GOT3 (cell line): ENCODE measurements at regions not wholly inside any gene's neighbourhood (a gene's known extent, or its start where the extent isn't known, plus 50 kb on each side); places are given as distances from the start of the nearest gene placed in this dataset.
"Not testable (repeated sequence)": the region's sequence is repeated elsewhere in the genome, so short reads cannot be mapped to it uniquely, and the experiment has no call there.

Experiments used
- DNase-seq: peaks from one replicate; lab custom pipeline; 2025; ENCODE audit warnings: mixed read lengths; lab: John Stamatoyannopoulos, UW

DNA sequence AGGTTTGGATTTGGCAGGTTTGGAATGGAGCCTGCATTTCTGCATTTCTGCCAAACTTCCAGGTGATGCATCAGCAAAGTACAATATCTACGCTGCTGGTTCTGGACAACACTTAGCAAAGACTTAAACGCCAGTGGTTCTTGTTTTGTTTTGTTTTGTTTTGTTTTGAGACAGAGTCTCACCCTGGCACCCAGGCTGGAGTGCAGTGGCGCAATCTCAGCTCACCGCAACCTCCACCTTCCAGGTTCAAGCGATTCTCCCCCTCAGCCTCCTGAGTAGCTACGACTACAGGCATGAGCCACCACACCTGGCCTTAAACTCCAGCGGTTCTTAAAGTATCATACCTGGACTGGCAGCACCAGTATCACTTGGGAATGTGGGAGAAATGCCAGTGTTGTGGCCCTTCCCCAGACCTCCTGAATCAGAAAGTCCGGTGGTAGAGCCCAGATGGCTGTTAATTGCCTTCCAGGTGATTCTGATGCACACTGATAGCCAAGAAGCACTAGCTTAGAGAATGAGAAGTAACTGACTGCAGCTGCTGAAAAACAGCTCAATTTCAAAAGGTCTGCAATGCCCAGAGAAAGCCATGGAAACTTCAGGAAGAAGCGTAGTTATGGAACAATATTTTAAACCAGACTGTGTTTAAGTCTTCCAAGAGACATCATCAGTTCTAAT is 114.8 kb upstream of the FOXN3 start:
- no peak for DNase-seq

DNA sequence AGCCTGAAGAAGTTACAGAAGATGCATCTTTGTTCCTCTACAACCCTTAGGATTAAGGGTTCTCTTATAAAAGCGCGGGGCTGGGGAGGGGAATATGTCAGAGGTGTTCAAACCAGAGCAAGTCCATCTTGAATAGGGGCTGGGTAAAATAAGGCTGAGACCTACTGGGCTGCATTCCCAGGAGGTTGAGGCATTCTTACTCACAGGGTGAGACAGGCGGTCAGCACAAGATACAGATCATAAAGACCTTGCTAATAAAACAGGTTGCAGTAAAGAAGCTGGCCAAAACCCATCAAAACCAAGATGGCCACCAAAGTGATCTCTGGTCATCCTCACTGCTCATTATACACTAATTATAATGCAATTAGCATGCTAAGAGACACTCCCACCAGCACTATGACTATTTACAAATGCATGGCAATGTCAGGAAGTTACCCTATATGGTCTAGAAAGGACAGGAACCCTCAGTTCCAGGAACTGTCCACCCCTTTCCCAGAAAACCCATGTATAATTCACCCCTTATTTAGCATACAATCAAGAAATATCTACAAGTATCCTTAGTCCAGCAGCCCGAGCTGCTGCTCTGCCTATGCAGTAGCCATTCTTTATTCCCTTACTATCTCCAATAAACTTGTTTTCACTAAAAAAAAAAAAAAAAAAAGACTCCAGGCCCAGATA is 108.1 kb upstream of the FOXN3 start:
- no peak for DNase-seq

GRCh38 chr14:89524412-89524811 is 107.4 kb upstream of the FOXN3 start:
- no peak for DNase-seq

GRCh38 chr14:89521988-89522387 is 105.0 kb upstream of the FOXN3 start:
- DNase-seq = no peak

DNA sequence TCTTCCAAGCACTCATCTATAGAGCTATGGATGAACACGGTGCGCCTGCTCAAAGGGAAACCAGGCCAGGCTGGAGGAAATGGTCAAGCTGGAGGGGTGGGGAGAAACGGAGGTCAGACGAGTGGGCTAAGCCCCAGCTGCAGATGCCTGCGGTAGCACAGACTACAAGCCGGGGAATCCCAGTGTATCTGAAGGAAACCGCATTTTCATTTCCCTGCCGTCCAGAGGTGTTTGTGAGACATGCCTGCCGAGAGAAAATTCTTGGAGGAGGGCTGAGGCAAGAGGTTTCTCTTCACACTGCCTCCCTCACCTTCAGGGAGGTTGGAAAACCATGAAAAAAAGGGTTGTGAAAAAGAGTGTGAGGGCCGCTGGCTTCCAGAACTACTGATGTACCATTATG is 102.0 kb upstream of the FOXN3 start:
- DNase-seq = no peak

DNA sequence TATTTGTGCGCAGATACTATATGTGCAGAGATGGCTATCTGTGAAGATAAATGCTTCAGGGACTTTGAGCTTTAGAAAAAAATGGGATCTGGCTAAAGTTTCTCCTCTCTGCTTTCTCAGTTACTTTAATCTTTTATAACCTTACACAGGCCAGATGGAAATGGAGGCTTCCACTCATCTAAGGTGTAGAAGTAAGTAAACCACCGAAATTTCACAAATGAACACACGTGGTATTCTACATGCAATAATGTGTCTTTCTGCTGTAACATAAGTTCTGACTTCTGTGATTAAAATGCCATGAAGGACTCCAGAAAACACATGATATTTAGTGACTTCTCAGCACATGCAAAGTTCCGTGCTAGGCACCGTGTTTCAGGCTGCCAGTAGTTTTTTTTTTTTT is 99.1 kb upstream of the FOXN3 start:
- no peak for DNase-seq

GRCh38 chr14:89514601-89515000 is 97.6 kb upstream of the FOXN3 start:
- DNase-seq = no peak

DNA sequence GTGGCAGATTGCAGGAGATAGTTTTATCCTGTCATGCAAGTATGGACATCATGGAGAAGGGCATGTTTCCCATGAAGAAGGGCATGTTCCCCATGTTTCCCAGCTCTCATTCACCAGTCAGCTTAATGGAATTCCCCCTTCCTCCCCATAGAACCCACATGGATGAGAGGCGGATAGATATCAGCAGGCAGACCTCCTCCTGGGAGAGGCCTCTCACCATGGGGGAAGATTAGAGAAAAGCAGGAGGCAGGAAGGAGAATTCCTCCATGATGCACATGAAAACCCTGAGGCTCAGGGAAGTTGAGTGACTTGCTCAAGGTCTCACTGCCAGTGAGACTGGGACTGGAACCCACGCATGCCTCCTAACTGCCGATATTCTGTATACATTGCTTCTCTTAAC is 92.9 kb upstream of the FOXN3 start:
- DNase-seq = no peak

DNA sequence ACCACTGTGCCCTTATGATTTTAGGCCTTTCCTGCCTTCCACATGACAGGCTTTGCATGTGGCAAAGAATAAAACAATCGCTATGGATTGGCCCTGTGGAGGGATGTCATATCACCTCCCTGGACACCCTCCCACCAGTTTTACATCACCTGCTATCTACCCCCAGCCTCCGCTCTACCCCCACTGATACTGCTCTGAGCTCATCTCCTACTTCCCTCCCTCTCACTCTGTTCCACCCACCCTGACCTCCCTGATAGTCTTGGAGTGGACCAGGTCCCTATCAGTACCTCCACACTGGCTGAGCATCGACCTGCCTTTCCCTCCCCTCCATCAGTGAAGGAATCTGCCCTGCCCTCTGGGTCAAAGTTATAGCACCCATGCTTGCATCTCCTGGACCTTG is 91.8 kb upstream of the FOXN3 start:
- DNase-seq = no peak

DNA sequence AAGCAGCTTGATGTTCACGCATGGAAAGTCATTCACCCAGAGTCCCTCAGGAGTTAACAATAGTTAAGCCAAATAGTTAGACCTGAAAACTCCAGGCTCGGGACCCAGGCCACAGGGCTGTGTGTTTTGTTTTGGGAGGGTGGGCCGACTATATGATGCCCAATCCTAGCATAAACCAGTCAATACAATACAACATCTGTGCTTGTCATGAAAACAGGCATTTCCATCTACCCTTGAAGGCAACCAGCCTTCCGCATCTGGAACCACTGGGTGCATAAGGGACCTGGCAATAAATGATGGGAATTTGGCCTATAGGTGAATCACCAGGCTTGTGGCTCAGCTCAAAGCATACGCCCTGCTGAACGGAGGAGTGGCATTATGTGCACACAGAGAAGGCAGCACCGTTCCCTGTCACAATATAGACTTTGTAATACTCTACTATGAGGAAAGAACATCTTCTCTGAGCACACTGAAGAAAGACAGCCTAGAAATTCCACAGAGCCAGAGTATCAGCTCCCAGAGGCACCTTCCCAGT is 91.0 kb upstream of the FOXN3 start:
- DNase-seq = no peak

DNA sequence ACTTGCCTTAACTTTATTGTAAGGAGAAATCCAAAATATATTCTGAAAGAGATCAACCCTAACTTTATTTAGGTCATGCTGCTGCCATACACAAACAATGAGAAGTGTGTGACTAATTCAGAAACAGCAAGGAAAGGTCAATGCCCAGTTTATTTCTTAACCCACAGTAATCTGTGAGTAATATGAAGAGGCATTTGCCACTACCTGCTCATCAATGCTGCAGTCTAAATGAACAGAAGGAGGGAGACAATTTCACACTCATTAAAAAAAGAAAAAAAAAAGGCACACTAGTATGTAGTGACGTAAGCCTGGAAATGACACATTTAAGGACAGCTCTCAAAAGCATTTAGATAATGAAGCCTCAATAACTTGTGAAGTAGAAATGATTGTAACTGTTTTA is 90.5 kb upstream of the FOXN3 start:
- no peak for DNase-seq

DNA sequence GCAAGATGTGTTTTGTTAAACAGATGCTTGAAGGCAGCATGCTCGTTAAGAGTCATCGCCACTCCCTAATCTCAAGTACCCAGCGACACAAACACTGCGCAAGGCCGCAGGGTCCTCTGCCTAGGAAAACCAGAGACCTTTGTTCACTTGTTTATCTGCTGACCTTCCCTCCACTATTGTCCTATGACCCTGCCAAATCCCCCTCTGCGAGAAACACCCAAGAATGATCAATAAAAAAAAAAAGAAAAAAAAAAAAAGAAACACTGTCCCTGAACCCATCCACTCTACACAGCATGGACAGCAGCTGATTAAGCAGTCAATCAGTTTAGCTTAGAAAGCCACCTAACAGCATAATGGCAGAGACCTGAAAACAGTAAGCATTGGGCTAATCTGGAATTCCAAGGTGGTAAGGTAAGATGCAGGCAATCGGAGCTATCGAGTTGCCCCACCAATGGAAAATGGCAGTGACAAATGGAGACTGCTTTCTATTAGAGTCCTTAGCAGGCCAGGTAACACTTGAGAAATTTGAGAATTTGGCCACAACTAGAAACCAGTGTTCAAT is 89.9 kb upstream of the FOXN3 start:
- not testable (repeated sequence) for DNase-seq

- no peak for DNase-seq
Measured at GRCh38 chr14:89504602-89505313, 87.7 kb upstream of the FOXN3 start.

- no peak for DNase-seq
Measured at GRCh38 chr14:89504091-89504490, 87.1 kb upstream of the FOXN3 start.

GRCh38 chr14:89503431-89503996 is 86.5 kb upstream of the FOXN3 start:
- DNase-seq = no peak

DNA sequence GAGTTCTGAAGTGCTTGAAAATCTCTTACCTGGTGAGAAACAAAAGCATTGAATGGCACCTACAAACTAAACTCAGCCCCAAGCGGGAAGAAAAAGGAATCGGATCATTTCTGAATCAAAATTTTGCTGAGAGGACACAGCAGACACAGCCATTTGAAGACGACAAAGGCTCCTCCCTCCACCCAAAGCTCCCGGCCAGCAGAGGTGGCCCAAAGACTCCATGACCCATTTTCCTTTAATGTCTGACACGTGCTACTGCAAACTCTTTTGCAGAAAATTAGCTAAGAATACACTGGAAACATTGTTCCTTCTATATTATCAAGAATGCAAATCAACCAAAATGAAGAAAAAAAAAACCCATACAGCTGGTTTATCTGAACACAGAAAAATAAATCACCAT is 85.9 kb upstream of the FOXN3 start:
- no peak for DNase-seq

GRCh38 chr14:89501381-89501780 is 84.3 kb upstream of the FOXN3 start:
- no peak for DNase-seq

- no peak for DNase-seq
Measured at GRCh38 chr14:89500303-89500702, 83.3 kb upstream of the FOXN3 start.

GRCh38 chr14:89498878-89499277 is 81.8 kb upstream of the FOXN3 start:
- no peak for DNase-seq

DNA sequence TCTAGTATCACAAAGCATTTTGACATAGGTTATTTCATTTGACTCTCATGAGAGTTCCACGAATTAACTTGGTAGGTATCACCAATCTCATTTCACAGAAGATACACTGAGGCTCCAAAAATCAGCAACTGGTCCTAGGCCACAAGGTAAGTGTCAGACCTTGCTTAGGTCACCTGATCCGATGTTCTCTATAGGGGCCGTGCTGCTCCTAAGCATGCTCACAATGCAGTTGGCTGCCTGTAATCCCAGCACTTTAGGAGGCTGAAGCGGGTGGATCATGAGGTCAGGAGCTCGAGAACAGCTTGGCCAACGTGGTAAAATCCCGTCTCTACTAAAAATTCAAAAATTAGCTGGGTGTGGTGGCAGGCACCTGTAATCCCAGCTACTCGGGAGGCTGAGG is 78.7 kb upstream of the FOXN3 start:
- no peak for DNase-seq

DNA sequence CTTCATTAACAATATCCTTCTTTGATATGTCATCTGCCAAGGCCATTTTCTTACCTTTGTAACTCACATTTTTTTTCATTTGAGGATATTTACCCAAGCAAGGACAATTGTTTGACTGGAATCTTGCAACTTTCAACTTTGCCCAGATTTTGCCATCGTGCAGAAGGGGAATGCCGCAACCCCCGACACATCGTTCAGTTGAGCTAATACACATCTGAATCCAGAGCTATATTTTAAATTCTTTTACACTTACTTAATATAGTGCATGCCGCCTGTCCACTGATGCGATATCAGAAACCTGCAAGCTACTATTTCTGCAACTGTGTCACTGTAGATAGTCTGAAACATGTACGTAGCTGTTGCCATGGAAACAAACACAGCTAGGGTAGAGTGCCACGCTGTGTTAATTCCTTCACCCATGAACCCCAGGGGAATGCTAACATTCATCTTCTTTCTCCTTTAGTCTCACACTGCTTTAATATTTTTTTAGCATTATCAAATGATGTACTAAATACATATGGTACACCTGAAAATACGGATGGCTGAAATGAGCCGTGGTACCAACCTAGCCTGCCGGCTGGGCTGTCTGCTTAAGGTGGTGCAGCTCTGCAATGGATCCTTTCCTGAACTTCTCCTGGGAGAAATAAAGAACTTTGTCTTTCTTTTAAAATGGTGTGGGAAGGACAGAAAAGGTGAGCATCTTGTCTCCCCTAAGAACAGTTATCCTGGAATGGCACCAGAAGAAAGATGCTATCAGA is 77.0 kb upstream of the FOXN3 start:
- DNase-seq = no peak

DNA sequence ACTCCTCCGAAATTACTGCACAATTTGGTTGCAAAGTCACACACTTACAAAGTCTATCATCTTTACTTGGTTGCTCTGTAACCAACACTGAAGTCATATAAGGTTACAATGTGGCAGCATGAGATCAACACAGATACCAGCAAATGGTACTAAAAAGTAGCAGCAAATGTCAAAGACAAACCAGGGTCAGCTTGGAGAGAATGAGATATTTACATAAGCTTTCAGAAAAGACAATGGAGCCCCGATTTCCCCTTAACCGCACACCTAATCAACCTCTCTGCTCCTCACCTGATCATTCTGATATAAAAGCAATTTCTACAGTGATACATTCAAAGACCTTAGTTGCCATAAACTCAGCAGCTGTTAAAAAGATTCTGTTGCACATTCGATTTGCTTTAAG is 76.4 kb upstream of the FOXN3 start:
- no peak for DNase-seq
